ENCODE measurements at regions not wholly inside any gene's neighbourhood (a gene's known extent, or its start where the extent isn't known, plus 50 kb on each side); places are given as distances from the start of the nearest gene placed in this dataset.

DNA sequence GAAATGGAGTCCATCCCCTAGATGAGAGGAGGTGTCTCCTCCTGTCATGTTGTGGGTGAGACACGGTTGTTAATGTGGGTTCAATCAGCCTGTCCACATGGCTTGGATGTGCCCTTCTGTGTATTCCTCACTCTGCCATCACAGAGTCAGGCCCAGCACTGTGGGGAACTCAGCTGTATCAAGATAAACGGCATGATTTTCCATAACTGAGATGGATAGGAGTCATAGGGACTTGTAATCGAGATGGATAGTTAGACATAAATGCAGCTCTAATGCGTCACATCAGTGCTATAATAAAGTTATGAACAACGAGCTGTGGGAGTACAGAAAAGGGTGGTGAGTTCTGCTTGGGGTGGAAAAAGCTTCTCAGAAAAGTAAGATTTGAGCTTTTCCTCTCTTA is 152.9 kb downstream of the RWDD3 start:
- TF ChIP-seq, protein P1, sequence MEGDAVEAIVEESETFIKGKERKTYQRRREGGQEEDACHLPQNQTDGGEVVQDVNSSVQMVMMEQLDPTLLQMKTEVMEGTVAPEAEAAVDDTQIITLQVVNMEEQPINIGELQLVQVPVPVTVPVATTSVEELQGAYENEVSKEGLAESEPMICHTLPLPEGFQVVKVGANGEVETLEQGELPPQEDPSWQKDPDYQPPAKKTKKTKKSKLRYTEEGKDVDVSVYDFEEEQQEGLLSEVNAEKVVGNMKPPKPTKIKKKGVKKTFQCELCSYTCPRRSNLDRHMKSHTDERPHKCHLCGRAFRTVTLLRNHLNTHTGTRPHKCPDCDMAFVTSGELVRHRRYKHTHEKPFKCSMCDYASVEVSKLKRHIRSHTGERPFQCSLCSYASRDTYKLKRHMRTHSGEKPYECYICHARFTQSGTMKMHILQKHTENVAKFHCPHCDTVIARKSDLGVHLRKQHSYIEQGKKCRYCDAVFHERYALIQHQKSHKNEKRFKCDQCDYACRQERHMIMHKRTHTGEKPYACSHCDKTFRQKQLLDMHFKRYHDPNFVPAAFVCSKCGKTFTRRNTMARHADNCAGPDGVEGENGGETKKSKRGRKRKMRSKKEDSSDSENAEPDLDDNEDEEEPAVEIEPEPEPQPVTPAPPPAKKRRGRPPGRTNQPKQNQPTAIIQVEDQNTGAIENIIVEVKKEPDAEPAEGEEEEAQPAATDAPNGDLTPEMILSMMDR (conservative IDR thresholded peaks at IDR 0.05; ENCODE audit: low read depth, low read length) = no peak
- TF ChIP-seq EZH2phosphoT487 (IDR thresholded peaks at IDR 0.05; ENCODE audit: borderline replicate concordance, low read length) = no peak
